Choroid plexus epithelial cell (primary cell): ENCODE measurements at regions not wholly inside any gene's neighbourhood (a gene's known extent, or its start where the extent isn't known, plus 50 kb on each side); places are given as distances from the start of the nearest gene placed in this dataset.
"Not testable (repeated sequence)": the region's sequence is repeated elsewhere in the genome, so short reads cannot be mapped to it uniquely, and the experiment has no call there.

Source experiments
- DNase-seq: peaks from one replicate; pipeline ENCODE4 v3.0.0-alpha.2; 2010; ENCODE audit warnings: low read depth
- H3K4me3 ChIP-seq: 2 replicates; pipeline ENCODE4 v1.5.1; 2011; ENCODE audit warnings: low read depth, mild to moderate bottlenecking, control low read depth, low read length, moderate library complexity
- TF ChIP-seq, protein P1 (sequence below): conservative IDR thresholded peaks from 2 replicates; pipeline ENCODE4 v1.5.1; 2011; ENCODE audit warnings: low read depth, mild to moderate bottlenecking, control low read depth, inconsistent platforms, low read length, moderate library complexity

DNA sequence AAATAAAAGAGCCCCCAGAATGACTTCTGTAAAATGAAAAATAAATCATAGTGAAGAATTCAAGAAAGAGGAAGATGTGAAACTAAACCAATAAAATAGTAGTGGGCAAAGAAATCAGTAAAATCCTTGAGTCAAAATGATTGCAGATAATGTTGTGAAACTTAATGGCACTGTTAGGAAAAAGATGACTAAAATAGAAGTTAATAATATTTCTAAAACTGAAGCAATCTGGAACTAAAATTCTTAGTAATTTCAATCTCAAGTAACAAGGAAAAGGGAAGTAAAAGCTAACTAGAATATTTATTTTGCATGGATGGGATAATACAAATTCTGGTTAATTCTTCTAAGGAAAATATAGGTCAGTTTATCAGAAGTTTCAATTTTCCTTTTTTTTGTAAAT is 84.6 kb downstream of the TMCO5A start:
- no peak for DNase-seq
- H3K4me3 ChIP-seq = no peak overlapping the region
- TF ChIP-seq, protein P1, sequence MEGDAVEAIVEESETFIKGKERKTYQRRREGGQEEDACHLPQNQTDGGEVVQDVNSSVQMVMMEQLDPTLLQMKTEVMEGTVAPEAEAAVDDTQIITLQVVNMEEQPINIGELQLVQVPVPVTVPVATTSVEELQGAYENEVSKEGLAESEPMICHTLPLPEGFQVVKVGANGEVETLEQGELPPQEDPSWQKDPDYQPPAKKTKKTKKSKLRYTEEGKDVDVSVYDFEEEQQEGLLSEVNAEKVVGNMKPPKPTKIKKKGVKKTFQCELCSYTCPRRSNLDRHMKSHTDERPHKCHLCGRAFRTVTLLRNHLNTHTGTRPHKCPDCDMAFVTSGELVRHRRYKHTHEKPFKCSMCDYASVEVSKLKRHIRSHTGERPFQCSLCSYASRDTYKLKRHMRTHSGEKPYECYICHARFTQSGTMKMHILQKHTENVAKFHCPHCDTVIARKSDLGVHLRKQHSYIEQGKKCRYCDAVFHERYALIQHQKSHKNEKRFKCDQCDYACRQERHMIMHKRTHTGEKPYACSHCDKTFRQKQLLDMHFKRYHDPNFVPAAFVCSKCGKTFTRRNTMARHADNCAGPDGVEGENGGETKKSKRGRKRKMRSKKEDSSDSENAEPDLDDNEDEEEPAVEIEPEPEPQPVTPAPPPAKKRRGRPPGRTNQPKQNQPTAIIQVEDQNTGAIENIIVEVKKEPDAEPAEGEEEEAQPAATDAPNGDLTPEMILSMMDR = no peak

DNA sequence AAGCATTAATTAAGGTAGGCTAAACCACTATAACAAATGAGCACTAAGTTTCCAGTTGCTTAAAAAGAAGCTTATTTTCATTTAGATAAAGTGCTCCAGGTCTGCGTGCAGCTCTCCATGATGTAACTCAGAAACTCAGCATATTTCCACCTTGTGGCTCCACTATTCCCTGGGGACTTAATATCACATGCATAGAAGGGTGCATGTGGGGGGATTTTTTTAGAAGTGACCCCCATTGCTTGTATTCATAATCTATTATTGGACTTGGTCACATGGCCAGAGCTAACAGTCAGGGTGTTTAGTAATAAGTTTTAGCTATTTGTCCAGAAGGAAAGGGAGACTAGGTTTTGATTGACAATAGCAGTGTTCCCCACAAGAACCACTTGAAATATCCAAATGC is 86.8 kb downstream of the TMCO5A start:
- peak; percentile 45 for DNase-seq
- TF ChIP-seq, protein P1 = no peak
- H3K4me3 ChIP-seq = no peak overlapping the region

DNA sequence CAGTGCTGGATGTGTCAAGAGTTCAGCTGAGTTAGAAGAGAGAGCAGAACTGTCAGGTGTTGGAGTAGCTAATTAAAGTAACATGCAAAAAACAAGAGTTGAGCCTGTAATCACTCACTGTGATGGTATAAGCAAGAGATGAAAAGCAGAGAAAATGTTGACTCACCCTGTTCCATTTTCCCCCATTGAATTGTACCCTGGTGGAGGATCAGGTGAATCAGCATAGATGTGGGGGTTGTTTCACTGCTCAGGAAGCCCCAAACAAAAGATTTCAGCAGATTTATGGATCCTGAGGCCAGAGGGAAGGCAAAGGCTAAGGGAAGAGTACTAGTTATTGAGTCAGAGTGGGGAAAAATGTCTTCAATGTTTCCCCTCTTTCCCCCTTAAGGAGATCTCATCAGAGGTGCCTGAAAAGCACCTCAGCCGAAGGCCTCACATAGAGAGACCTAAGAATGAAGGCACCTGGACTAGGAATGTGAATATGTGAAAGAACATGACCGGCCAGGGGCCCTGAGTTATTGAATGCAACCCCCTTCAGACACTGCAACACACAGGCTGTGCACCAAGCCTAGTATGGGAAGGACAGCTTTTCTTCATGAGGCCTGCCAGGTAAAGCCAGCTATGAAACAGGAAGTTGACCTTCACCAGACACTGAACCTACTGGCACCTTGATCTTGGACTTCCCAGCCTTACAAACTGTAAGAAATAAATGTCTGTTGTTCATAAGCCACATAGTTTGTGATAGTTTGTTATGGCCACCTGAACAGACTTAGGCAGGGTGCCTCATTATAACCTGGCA is 90.1 kb downstream of the TMCO5A start:
- no peak for DNase-seq
- H3K4me3 ChIP-seq = no peak overlapping the region
- TF ChIP-seq, protein P1 = no peak

DNA sequence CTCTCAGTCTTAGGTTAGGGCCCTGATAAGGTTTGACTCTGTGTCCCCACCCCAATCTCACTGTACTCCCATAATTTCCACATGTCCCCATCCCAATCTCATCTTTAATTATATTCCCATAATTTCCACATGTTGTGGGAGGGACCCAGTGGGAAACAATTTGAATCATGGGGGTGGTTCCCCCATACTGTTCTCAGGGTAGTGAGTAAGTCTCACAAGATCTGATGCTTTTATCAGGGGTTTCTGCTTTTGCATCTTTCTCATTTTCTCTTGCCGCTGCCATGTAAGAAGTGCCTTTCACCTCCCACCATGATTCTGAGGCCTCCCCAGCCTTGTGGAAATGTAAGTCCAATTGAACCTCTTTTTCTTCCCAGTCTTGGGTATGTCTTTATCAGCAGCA is 91.2 kb downstream of the TMCO5A start:
- not testable (repeated sequence) for DNase-seq, H3K4me3 ChIP-seq

DNA sequence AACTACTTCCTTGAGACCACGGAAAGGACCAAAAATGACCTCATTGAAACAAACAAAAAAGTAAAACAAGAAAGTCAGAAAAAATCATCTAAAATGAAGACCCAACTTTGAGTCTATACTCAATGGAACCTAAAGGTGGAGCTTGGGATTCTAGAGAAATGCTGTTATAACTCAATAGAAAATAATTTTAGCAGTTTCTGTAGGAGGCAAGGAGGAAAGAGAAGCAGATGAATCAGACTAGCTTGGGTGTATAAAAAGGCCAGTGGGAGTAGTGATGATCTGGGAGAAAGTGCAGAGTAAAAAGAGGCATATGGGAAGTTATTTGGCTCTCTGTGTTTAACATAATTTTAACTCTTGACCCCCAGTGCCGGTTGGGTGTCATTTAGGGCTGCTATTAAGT is 94.4 kb downstream of the TMCO5A start:
- no peak overlapping the region for H3K4me3 ChIP-seq
- peak; percentile 67 for DNase-seq
- TF ChIP-seq, protein P1 = peak; percentile 54

DNA sequence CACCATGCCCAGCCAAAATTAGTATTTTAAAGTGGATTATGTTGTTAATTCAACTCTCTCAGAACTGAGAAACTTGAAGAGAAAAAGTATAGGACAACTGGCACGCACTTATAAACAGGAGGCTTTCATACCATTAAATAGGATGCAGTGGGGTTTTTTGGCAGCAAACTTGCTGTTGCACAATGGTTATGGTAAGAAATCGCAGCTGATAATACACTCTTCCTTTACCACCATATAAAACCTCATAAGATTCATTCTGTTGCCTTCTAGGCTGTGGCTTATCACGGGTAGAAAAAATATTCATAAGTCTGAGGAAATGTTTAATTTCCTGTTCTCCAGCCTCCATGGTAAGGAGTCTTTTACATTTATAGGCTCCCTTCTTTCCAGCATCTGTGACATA is 95.3 kb downstream of the TMCO5A start:
- H3K4me3 ChIP-seq = no peak overlapping the region
- TF ChIP-seq, protein P1 = no peak
- peak; percentile 75 for DNase-seq

DNA sequence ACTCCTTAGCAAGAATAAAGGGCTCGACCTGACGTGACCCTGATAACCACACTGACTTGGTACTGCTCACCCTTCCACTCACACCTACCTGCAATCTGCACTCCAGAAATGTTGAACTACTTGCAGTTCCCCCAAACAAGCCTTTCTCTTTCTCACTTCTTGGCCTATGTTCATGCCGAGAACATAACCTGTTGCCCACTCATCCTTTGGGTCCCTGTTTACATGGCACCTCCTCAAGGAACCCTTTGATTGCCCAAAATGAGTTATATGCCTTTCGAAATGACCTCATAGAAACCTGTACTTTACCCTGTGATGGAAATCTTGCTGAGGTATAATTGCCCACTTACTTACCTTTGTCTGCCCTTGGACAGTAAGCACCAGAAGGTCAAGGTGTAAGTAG is 96.2 kb downstream of the TMCO5A start:
- TF ChIP-seq, protein P1 = no peak
- no peak overlapping the region for H3K4me3 ChIP-seq
- DNase-seq = no peak

DNA sequence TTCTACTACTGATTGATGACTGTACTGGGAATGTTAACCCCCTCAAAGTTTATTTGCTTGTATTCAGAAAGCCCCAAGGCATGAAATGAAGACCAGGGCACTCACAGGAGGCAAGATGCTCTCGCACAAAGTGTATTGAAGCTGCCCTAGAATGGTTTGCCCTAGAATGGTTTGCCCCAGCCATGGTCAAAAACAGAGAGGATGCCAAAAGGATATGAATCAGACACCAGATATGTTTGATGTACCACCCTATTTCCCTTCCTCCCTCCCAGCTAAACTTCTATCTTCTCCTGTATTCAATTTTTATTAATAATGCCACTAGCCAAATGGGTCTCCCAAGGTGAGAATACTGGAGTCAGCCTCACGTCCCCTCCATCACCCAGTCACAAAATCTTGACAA is 101.3 kb downstream of the TMCO5A start:
- DNase-seq = no peak
- no peak overlapping the region for H3K4me3 ChIP-seq
- TF ChIP-seq, protein P1 = no peak
